ENCODE measurements at regions not wholly inside any gene's neighbourhood (a gene's known extent, or its start where the extent isn't known, plus 50 kb on each side); places are given as distances from the start of the nearest gene placed in this dataset.

DNA sequence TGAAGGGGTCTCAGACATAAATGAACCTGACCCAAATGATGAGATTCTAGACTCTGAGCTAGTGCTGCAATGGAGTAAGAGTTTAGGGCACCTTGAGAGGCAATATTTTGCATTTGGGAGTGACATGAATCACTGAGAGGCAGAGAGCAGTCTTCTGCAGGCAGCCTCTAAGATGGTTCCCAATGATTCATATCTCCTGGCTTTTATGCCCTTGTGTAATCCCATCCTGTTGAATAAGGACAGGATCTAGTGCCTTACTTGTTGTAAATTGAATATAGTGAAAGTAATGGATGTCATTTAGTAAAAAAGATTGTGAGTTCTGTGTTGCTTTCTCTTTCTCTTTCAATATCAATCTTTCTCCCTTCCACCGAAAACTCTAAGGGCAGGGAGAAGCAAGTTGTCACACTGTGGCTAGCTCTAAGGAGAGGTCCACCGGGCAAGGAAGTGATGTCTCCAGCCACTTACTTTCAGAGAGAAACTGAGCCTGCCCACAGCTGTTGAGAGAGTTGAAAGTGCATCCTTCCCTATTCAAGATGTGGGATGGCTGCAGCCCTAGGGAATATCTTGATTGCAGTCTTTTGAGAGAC lies 144.7 kb downstream of the TRIB2 start:
- TF ChIP-seq, protein P1, sequence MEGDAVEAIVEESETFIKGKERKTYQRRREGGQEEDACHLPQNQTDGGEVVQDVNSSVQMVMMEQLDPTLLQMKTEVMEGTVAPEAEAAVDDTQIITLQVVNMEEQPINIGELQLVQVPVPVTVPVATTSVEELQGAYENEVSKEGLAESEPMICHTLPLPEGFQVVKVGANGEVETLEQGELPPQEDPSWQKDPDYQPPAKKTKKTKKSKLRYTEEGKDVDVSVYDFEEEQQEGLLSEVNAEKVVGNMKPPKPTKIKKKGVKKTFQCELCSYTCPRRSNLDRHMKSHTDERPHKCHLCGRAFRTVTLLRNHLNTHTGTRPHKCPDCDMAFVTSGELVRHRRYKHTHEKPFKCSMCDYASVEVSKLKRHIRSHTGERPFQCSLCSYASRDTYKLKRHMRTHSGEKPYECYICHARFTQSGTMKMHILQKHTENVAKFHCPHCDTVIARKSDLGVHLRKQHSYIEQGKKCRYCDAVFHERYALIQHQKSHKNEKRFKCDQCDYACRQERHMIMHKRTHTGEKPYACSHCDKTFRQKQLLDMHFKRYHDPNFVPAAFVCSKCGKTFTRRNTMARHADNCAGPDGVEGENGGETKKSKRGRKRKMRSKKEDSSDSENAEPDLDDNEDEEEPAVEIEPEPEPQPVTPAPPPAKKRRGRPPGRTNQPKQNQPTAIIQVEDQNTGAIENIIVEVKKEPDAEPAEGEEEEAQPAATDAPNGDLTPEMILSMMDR (IDR thresholded peaks at IDR 0.05; ENCODE audit: low read depth, low read length, poor library complexity, severe bottlenecking): no peak
- no peak for TF ChIP-seq EZH2phosphoT487 (IDR thresholded peaks at IDR 0.05; ENCODE audit: borderline replicate concordance, low read length)

All from DOHH2 (cell line).